Mammary epithelial cell (primary cell): ENCODE measurements at regions not wholly inside any gene's neighbourhood (a gene's known extent, or its start where the extent isn't known, plus 50 kb on each side); places are given as distances from the start of the nearest gene placed in this dataset.

Experiments used
- EZH2 ChIP-seq: IDR thresholded peaks from 2 replicates; pipeline ENCODE4 v1.6.1; 2012; ENCODE audit warnings: low read length, inconsistent platforms, borderline replicate concordance
- TF ChIP-seq, protein P1 (sequence below), 2 donors: IDR thresholded peaks in 1 of 2; conservative IDR thresholded peaks in 1 of 2; 2 replicates each; pipeline ENCODE4 v1.5.1; 2011 to 2012; ENCODE audit warnings: inconsistent platforms in 2 of 2, low read length in 2 of 2, mild to moderate bottlenecking in 2 of 2, control low read depth in 1 of 2, low read depth in 1 of 2; ENCODE audit not compliant: insufficient read depth in 1 of 2; ENCODE audit errors: extremely low read depth in 1 of 2

DNA sequence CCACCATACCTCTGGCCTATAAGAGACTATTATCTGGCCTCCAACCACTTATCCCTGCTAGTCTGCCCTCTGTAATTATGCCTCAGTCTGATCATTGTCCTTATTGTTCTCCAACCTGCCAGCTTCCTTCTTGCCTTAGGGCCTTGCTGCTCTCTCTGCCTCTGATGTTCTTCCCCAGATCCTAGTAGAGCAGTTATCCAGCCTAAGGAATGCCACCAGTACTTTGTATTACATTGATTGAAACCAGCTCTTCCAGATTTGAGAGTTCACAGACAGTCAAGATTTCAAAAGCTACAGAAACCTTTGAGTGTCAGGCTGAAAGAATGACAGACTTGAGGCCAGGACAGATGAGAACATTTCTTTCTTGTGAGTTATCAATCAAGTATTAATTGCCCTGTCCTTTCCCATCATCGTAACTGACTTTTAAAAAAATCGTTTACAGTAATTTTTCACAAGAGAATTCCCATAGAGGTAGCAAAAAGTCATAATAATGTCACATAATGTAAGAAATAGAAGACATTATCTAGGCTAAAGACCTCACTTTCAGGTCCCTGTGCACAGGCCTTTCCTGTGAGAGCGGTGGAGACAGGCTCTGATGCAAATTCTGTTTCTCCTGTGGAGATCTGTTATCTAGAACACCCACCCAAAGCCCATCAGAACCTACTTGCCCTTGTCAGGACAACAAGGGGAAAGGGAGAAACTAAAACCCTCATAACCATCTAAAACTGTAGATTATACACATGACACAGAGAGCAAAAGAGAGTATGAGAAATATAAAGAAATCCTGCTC, 64.1 kb upstream of the GUCY1A1 start:
- TF ChIP-seq, protein P1, sequence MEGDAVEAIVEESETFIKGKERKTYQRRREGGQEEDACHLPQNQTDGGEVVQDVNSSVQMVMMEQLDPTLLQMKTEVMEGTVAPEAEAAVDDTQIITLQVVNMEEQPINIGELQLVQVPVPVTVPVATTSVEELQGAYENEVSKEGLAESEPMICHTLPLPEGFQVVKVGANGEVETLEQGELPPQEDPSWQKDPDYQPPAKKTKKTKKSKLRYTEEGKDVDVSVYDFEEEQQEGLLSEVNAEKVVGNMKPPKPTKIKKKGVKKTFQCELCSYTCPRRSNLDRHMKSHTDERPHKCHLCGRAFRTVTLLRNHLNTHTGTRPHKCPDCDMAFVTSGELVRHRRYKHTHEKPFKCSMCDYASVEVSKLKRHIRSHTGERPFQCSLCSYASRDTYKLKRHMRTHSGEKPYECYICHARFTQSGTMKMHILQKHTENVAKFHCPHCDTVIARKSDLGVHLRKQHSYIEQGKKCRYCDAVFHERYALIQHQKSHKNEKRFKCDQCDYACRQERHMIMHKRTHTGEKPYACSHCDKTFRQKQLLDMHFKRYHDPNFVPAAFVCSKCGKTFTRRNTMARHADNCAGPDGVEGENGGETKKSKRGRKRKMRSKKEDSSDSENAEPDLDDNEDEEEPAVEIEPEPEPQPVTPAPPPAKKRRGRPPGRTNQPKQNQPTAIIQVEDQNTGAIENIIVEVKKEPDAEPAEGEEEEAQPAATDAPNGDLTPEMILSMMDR (conservative IDR thresholded peaks at IDR 0.05 in 1 of 2, IDR thresholded peaks at IDR 0.05 in 1 of 2; ENCODE audit: extremely low read depth in 1 of 2, insufficient read depth in 1 of 2, low read depth in 1 of 2, low read length in 2 of 2): no peak
- no peak for TF ChIP-seq EZH2
